Liver (tissue), 8 donors: ENCODE measurements at regions not wholly inside any gene's neighbourhood (a gene's known extent, or its start where the extent isn't known, plus 50 kb on each side); places are given as distances from the start of the nearest gene placed in this dataset.

Source experiments
- DNase-seq: peaks from one replicate; pipeline ENCODE4 v3.0.0-alpha.2; 2017; ENCODE audit warnings: low spot score
- H3K27ac ChIP-seq, 2 donors: one replicate each; pipeline ENCODE4 v1.7.0; 2013; ENCODE audit warnings: inconsistent platforms in 2 of 2, low read length in 2 of 2, control low read depth in 1 of 2, low read depth in 1 of 2, mild to moderate bottlenecking in 1 of 2
- H3K27me3 ChIP-seq, 4 donors: one replicate each; pipeline versions ENCODE4 v1.6.1 to v1.7.0; 2013; ENCODE audit warnings: low read length in 3 of 4, inconsistent platforms in 1 of 4, mild to moderate bottlenecking in 1 of 4, moderate library complexity in 1 of 4; ENCODE audit not compliant: control insufficient read depth in 4 of 4, insufficient read depth in 4 of 4
- H3K36me3 ChIP-seq, 4 donors: one replicate each; pipeline versions ENCODE4 v1.6.1 to v1.7.0; 2013; ENCODE audit warnings: low read length in 3 of 4, mild to moderate bottlenecking in 3 of 4, low read depth in 1 of 4, moderate library complexity in 1 of 4; ENCODE audit not compliant: control insufficient read depth in 4 of 4, insufficient read depth in 3 of 4
- H3K4me1 ChIP-seq, 4 donors: one replicate each; pipeline versions ENCODE4 v1.6.1 to v1.7.0; 2013; ENCODE audit warnings: low read length in 3 of 4, mild to moderate bottlenecking in 3 of 4, moderate library complexity in 1 of 4; ENCODE audit not compliant: control insufficient read depth in 4 of 4, insufficient read depth in 4 of 4
- H3K4me3 ChIP-seq, 3 donors: one replicate each; pipeline versions ENCODE4 v1.6.1 to v1.7.0; 2013; ENCODE audit warnings: low read length in 3 of 3, control low read depth in 1 of 3, low read depth in 1 of 3, mild to moderate bottlenecking in 1 of 3
- H3K9ac ChIP-seq, 2 donors: one replicate each; pipeline ENCODE4 v1.7.0; 2013; ENCODE audit warnings: low read length in 2 of 2, mild to moderate bottlenecking in 2 of 2, moderate library complexity in 2 of 2, control low read depth in 1 of 2, low read depth in 1 of 2
- H3K9me3 ChIP-seq, 4 donors: one replicate each; pipeline versions ENCODE4 v1.6.1 to v1.7.0; 2013; ENCODE audit warnings: low read length in 3 of 4; ENCODE audit not compliant: control insufficient read depth in 4 of 4
- CTCF ChIP-seq: fragments of 150-350 bp; IDR thresholded peaks from 2 replicates; pipeline ENCODE4 v1.5.1; 2017; ENCODE audit warnings: improper control_type of control experiment, low read depth, low read length; ENCODE audit not compliant: missing input control
- EGR1 ChIP-seq, 2 donors: IDR thresholded peaks; 2 replicates each; pipeline ENCODE4 v1.6.1; 2016 to 2018; ENCODE audit warnings: antibody characterized with exemption in 2 of 2, low read depth in 2 of 2
- FOXA1 ChIP-seq: IDR thresholded peaks from 2 replicates; pipeline ENCODE4 v1.6.1; 2016; ENCODE audit warnings: antibody characterized with exemption
- FOXA2 ChIP-seq: IDR thresholded peaks from 2 replicates; pipeline ENCODE4 v1.6.1; 2016; ENCODE audit warnings: antibody characterized with exemption
- GABPA ChIP-seq, 2 donors: IDR thresholded peaks in 1 of 2; conservative IDR thresholded peaks in 1 of 2; 2 replicates each; pipeline ENCODE4 v1.6.1; 2016; ENCODE audit warnings: antibody characterized with exemption in 2 of 2, mild to moderate bottlenecking in 1 of 2, moderate library complexity in 1 of 2
- HNF4A ChIP-seq, 2 donors: conservative IDR thresholded peaks; 2 replicates each; pipeline ENCODE4 v1.6.1; 2016; ENCODE audit warnings: antibody characterized with exemption in 2 of 2, mild to moderate bottlenecking in 2 of 2
- HNF4G ChIP-seq: IDR thresholded peaks from 2 replicates; pipeline ENCODE4 v1.6.1; 2016; ENCODE audit warnings: antibody characterized with exemption
- JUND ChIP-seq, 2 donors: IDR thresholded peaks; 2 replicates each; pipeline ENCODE4 v1.6.1; 2016; ENCODE audit warnings: antibody characterized with exemption in 2 of 2
- NR2F2 ChIP-seq: IDR thresholded peaks from 2 replicates; pipeline ENCODE4 v1.6.1; 2016; ENCODE audit warnings: antibody characterized with exemption
- RAD21 ChIP-seq, 2 donors: IDR thresholded peaks; 2 replicates each; pipeline ENCODE4 v1.6.1; 2016; ENCODE audit warnings: antibody characterized with exemption in 2 of 2, mild to moderate bottlenecking in 2 of 2
- RXRA ChIP-seq, 2 donors: IDR thresholded peaks; 2 replicates each; pipeline ENCODE4 v1.6.1; 2017 to 2018; ENCODE audit warnings: antibody characterized with exemption in 2 of 2, mild to moderate bottlenecking in 1 of 2
- SP1 ChIP-seq: IDR thresholded peaks from 2 replicates; pipeline ENCODE4 v1.6.1; 2018; ENCODE audit warnings: antibody characterized with exemption, mild to moderate bottlenecking
- TAF1 ChIP-seq: conservative IDR thresholded peaks from 2 replicates; pipeline ENCODE4 v1.6.1; 2016; ENCODE audit warnings: antibody characterized with exemption, mild to moderate bottlenecking
- YY1 ChIP-seq: IDR thresholded peaks from 2 replicates; pipeline ENCODE4 v1.6.1; 2016; ENCODE audit warnings: antibody characterized with exemption, mild to moderate bottlenecking
- WGBS: extraction: QIAGEN DNeasy Blood & Tissue Kit; methylation state at CpG from one replicate; pipeline ENCODE4 v1.1.7; 2013; 5-methylcytosine and 5-hydroxymethylcytosine counted together
- TF ChIP-seq, protein P1 (sequence below): IDR thresholded peaks from 2 replicates; pipeline ENCODE4 v1.6.1; 2016; ENCODE audit warnings: antibody characterized with exemption
- TF ChIP-seq, protein P2 (sequence below): IDR thresholded peaks from 2 replicates; pipeline ENCODE4 v1.6.1; 2016; ENCODE audit warnings: antibody characterized with exemption
- donor health status: healthy.
- donor health status: healthy.
- donor health status: healthy.
- donor health status: healthy.
- donor health status: healthy.

- Histone ChIP-seq H3K36me3 (no peaks in the 10 kb centered on the region), H3K4me1 (no peaks in the 10 kb centered on the region), H3K4me3 (no peak overlapping the region), H3K9me3 (no peaks in the 10 kb centered on the region), H3K27me3 (peaks cover 0 to 6% (median under 1%) of the 10 kb centered on the region in 4 donors), H3K27ac (no peak overlapping the region), H3K9ac (no peak overlapping the region)
- TF ChIP-seq EGR1 (IDR thresholded peaks at IDR 0.05; ENCODE audit: low read depth in 2 of 2): no peak
- TF ChIP-seq CTCF: no peak
- TF ChIP-seq JUND (IDR thresholded peaks at IDR 0.05): no peak
- TF ChIP-seq, protein P1, sequence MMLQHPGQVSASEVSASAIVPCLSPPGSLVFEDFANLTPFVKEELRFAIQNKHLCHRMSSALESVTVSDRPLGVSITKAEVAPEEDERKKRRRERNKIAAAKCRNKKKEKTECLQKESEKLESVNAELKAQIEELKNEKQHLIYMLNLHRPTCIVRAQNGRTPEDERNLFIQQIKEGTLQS: no peak
- no peak for TF ChIP-seq GABPA (IDR thresholded peaks at IDR 0.05 in 1 of 2, conservative IDR thresholded peaks at IDR 0.05 in 1 of 2)
- TF ChIP-seq HNF4A (conservative IDR thresholded peaks at IDR 0.05): no peak
- TF ChIP-seq NR2F2: no peak
- TF ChIP-seq SP1: no peak
- DNase-seq: no peak
Observed at GRCh38 chr16:54597222-54597621, 310.6 kb upstream of the IRX3 start.

DNA sequence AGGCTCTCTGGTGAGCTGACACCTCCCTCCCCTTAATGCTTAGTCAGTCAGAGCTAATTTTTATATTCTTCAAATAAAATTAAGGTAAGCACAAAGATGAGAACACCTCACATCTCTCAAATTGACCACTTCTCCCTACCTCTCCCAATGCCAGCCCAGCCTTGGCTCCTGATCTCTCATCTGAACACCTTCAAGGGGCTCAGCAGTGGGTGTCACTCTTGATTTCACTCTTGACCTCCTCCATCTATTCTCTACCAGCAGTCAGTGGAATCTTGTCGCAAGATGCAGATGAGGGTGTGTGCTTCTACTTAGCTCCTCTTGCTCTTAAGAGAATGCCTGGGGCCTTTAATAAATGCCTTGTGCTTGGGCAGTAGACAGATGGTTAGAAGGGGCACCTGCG lies 309.0 kb upstream of the IRX3 start:
- Histone ChIP-seq H3K27me3 (peaks cover 0 to 6% (median under 1%) of the 10 kb centered on the region in 4 donors), H3K9me3 (no peaks in the 10 kb centered on the region), H3K27ac (no peak overlapping the region), H3K36me3 (no peaks in the 10 kb centered on the region), H3K9ac (no peak overlapping the region), H3K4me1 (no peaks in the 10 kb centered on the region), H3K4me3 (no peak overlapping the region)
- no peak for TF ChIP-seq YY1
- TF ChIP-seq, protein P1: no peak
- TF ChIP-seq, protein P2, sequence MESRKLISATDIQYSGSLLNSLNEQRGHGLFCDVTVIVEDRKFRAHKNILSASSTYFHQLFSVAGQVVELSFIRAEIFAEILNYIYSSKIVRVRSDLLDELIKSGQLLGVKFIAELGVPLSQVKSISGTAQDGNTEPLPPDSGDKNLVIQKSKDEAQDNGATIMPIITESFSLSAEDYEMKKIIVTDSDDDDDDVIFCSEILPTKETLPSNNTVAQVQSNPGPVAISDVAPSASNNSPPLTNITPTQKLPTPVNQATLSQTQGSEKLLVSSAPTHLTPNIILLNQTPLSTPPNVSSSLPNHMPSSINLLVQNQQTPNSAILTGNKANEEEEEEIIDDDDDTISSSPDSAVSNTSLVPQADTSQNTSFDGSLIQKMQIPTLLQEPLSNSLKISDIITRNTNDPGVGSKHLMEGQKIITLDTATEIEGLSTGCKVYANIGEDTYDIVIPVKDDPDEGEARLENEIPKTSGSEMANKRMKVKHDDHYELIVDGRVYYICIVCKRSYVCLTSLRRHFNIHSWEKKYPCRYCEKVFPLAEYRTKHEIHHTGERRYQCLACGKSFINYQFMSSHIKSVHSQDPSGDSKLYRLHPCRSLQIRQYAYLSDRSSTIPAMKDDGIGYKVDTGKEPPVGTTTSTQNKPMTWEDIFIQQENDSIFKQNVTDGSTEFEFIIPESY: no peak
- TF ChIP-seq FOXA1: no peak
- TF ChIP-seq RAD21 (IDR thresholded peaks at IDR 0.05): no peak
- no peak for TF ChIP-seq RXRA (IDR thresholded peaks at IDR 0.05)
- TF ChIP-seq SP1: no peak
- TF ChIP-seq HNF4A (conservative IDR thresholded peaks at IDR 0.05): no peak
- TF ChIP-seq FOXA2: no peak
- TF ChIP-seq EGR1 (IDR thresholded peaks at IDR 0.05; ENCODE audit: low read depth in 2 of 2): no peak
- no peak for TF ChIP-seq HNF4G
- TF ChIP-seq JUND (IDR thresholded peaks at IDR 0.05): no peak
- TF ChIP-seq CTCF: no peak
- TF ChIP-seq GABPA (IDR thresholded peaks at IDR 0.05 in 1 of 2, conservative IDR thresholded peaks at IDR 0.05 in 1 of 2): no peak
- TF ChIP-seq TAF1: no peak
- no peak for TF ChIP-seq NR2F2
- 61% methylated on average over 2 of the region's 2 CpGs for WGBS
- no peak for DNase-seq
